Fibroblast of skin of back (primary cell): ENCODE measurements at regions not wholly inside any gene's neighbourhood (a gene's known extent, or its start where the extent isn't known, plus 50 kb on each side); places are given as distances from the start of the nearest gene placed in this dataset.
"Not testable (repeated sequence)": the region's sequence is repeated elsewhere in the genome, so short reads cannot be mapped to it uniquely, and the experiment has no call there.

Source experiments
- DNase-seq: peaks from one replicate; pipeline ENCODE4 v3.0.0-alpha.2; 2013

GRCh38 chr4:24195991-24196736 is 306.3 kb upstream of the PPARGC1A start:
- DNase-seq, result peak; percentile 20

DNA sequence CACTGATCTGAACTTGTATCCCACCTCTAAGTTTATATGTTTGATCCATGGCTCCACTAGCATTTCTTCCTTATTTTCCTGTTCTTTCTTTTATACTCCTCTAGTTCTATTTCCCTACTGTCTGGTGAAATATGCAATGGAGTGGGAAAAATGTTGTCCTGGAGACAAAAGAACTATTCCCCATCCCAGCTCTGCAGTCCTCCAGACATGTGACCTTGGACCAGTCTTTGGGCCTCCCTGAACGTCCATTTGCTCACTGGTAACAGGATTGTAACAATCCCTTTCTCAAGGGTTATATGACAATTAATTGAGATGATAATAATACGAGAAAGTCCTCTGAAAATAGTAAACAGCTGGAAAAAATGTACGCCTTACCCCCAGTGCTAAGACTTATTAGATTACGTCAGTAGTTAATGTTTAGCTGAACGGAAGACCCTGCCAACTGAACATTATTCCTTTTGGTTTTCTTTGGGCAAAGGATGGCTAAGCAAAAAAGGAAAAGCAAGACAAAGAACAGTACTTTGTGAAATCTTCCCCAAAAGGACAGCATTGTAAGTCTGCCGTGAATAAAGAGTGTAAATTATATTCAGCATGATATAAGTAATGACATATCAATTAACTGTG is 302.3 kb upstream of the PPARGC1A start:
- DNase-seq, result no peak

DNA sequence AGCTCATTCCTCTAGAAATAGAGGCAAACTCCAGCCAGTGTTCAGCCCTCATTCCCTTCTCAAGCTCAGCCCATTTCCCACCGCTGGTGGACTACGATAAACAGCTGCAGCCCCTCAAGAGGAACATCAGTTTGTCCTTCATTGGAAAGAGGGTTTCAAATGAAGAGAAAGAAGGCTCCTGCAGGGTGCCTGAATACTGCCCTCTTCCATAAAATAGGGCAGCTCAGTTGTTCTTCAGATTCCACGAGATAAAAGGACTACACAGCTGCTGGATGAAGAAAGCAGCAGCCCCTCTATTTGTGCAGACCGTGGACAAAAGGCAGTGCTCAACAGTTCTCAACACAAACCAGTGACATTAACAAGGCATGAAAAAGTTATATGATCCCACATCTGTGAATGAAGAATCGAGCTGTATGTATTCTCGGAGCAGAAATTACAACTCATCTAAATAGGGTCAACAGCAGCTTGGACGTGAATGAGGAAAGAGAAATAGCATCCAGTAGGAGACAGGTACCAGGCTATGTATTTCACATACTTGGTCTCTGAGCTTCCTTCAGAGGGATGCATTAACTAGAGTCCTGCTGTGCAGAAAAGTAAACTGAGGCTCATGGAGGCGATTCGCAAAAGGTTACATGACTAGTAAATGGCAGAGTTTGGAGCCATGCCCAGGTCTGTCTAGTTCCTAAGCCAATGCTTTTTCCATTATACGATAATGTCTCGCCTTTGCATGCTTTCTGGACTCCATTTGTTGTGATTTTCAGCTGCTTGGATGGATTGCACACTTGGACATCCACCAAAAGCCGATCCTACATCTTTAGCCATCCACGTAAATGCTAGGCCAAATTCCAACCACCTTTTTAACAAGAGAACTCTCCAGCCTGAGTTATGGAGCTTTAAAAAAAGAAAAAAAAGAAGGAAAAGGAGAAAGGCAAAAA is 301.2 kb upstream of the PPARGC1A start:
- DNase-seq, result no peak

DNA sequence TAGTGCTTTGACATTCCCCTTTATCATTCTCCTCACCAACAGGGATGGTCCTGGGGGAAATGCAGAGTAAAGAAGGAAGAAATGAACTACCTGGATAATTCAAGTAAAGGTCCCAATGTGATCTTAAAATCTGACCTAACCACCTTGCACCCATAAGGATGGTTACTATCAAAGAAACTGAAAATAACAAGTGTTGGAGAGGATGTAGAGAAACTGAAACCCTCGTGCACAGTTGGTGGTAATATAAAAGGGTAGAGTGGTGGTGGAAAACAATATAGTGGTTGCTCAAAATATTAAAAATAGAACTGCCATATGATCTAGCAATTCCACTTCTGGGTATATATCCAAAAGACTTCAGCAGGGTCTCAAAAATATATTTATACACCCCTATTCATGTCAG is 298.6 kb upstream of the PPARGC1A start:
- no peak for DNase-seq

DNA sequence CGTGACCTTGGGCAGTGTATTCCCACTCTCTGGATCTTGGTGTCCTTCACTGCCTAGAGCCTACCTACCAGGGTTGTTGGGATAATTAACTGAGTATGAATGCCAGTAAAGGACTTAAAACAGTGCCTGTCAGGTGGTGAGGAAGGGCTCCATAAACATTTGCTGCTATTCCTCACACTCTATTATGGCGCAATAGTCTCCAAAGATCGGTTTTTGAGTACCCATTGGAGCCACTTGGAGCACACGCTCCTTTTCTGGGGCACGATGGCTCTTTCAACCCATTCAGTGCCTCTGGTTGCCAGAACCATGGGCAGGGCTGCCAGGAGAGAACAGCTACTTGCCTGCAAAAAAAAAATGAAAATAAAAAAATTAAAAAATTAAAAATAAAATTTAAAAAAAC is 296.6 kb upstream of the PPARGC1A start:
- DNase-seq, result no peak

- no peak for DNase-seq
Observed at GRCh38 chr4:24181005-24181404, 291.2 kb upstream of the PPARGC1A start.

DNA sequence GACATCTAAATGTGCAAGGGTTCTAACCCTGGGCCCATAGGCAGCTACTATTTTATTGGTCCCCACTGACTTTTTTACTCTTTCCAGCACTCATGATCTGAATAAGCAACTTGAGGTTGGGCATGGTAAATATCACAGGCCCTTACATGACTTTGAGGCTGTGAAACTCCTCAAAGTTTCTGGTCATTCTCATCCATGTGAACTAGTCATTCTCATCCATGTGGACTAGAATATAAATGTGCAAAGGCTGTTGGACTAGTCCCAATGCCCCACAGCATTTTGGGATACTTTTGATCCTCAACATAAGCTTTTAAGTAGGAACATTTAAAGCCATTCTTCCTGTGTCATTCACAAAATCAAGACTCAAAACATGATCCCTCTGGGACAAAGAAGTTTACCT is 290.7 kb upstream of the PPARGC1A start:
- no peak for DNase-seq

GRCh38 chr4:24179201-24179840 is 289.5 kb upstream of the PPARGC1A start:
- no peak for DNase-seq

- not testable (repeated sequence) for DNase-seq
Observed at GRCh38 chr4:24177443-24177842, 287.6 kb upstream of the PPARGC1A start.

DNA sequence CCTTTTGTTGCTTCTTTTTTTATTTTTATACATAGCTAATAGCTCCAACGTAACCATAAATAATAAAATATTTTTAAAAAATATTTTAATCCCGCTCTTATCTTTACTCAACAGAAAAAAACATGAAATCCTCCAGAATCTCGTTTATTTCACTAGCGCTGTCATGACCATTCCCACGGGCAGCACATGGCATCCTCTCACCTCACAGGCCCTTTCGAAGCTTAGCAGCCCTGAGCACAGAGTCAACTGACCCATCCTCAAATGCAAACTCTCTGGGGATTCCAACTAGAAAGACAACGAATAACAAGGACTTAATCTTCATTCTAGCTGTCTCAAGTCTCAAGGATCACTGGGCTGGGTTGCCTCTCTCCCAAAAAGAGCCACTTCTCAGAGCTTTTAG is 285.9 kb upstream of the PPARGC1A start:
- no peak for DNase-seq

- DNase-seq, result peak; percentile 30
Observed at GRCh38 chr4:24174602-24175001, 284.8 kb upstream of the PPARGC1A start.

GRCh38 chr4:24172406-24172805 is 282.6 kb upstream of the PPARGC1A start:
- DNase-seq, result no peak

- no peak for DNase-seq
Observed at GRCh38 chr4:24169956-24170355, 280.1 kb upstream of the PPARGC1A start.

DNA sequence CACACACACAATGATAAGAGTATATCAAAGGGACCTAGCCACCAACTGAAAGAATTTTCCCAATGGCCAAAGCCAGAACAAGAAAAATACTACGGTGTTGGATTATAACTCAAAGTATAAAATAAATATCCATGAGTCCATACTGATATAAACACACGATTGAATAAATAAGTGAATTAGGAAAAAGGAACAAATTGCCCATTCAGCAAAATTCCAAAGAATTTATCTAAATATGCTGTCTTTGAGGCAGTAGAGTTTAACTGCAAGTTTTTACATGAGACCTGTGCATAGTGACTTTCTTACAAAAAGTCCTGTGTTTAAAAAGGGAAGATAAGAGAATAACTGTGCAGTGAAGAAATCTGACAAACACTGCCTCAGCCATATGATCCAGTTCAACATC is 278.8 kb upstream of the PPARGC1A start:
- DNase-seq, result no peak

- no peak for DNase-seq
Observed at GRCh38 chr4:24166501-24166900, 276.7 kb upstream of the PPARGC1A start.

GRCh38 chr4:24164797-24165196 is 274.9 kb upstream of the PPARGC1A start:
- DNase-seq, result no peak

DNA sequence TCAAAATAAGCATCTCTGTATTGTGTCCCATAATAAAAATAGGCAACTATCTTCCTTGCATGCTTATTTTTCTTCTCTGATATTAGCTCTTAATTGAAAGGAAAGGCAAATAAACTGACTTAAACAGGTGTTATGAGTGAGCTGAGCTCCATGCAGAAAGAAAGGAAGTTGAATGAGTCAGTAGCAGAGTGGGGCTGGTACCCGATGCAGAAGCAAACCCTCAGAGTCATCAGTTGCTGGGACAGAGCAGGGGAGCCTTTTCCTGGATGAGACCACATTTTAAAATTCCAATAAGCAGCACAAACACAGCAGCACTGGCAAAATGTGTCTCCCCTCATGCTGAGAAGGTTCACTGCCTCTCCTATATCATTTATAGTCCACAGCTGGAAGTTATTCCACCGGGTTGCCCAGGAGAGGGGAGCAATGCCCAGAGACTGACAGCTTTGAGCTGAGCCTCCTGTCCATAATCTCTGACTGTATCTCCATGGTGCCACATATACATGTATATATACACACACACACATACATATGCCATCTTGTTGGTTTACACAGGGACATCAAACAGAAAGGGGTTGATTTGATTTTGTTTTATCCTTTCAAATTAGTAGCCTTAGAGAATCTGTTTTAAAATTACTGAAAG is 274.3 kb upstream of the PPARGC1A start:
- DNase-seq, result no peak

- DNase-seq, result no peak
Observed at GRCh38 chr4:24163314-24163713, 273.5 kb upstream of the PPARGC1A start.

- no peak for DNase-seq
Observed at GRCh38 chr4:24160358-24160757, 270.5 kb upstream of the PPARGC1A start.

DNA sequence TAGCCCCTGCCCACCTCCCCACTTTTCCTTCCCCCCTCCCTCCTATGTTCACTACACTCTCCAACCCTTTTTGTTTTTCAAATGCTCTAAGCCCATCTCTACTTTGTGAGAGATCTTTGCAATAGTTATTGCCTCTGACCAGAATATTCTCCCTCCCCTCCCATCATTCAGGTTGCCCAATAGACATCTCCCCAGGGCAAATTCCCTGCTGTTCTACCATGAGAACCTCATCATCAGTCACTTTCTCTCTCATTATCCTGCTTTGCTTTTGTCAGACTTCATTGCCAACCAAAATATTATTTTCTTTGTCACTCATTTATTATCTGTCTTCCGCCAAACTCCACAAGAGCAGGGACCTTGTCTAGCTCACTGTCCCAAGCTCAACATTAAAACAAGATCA is 268.2 kb upstream of the PPARGC1A start:
- DNase-seq, result no peak

- DNase-seq, result no peak
Observed at GRCh38 chr4:24150034-24150433, 260.2 kb upstream of the PPARGC1A start.

- DNase-seq, result no peak
Observed at GRCh38 chr4:24146127-24146526, 256.3 kb upstream of the PPARGC1A start.
